ENCODE measurements at regions not wholly inside any gene's neighbourhood (a gene's known extent, or its start where the extent isn't known, plus 50 kb on each side); places are given as distances from the start of the nearest gene placed in this dataset.

- no peak for DNase-seq (ENCODE audit: unreplicated experiment)
- Mint-ChIP-seq H3K4me3 (ENCODE audit: unreplicated experiment) (no peak overlapping the region), H3K27ac (ENCODE audit: low read depth, unreplicated experiment) (no peak overlapping the region), H3K27me3 (ENCODE audit: insufficient read depth, unreplicated experiment) (no peaks in the 10 kb centered on the region), H3K4me1 (ENCODE audit: insufficient read depth, unreplicated experiment) (peaks cover 21% of the 10 kb centered on the region), H3K9me3 (ENCODE audit: unreplicated experiment) (peaks cover 11% of the 10 kb centered on the region), H3K36me3 (ENCODE audit: insufficient read depth, unreplicated experiment) (no peaks in the 10 kb centered on the region)
- ChIA-PET CTCF (no interaction called here), POLR2A (no interaction called here)
- intact Hi-C loops (cut with micrococcal nuclease): no loop called here
- BruUV-seq (replicated peaks): no TSS peak
- no peak for TF ChIP-seq CTCF (IDR thresholded peaks at IDR 0.05; ENCODE audit: unreplicated experiment)
These were observed 725.3 kb upstream of the NCAM2 start for GRCh38 chr21:20272791-20273362.

GRCh38 chr21:20276377-20276776 is 721.8 kb upstream of the NCAM2 start:
- POLR2A ChIA-PET: interaction anchor here (0.6 kb wide), 1 partner anchor 799 kb away, joined by 4 read pairs; no protein-coding TSS in a partner anchor
- no peak for DNase-seq (ENCODE audit: unreplicated experiment)
- intact Hi-C loops (cut with micrococcal nuclease): no loop called here
- BruUV-seq (replicated peaks): no TSS peak
- no peak for TF ChIP-seq CTCF (IDR thresholded peaks at IDR 0.05; ENCODE audit: unreplicated experiment)
- Mint-ChIP-seq H3K27me3 (ENCODE audit: insufficient read depth, unreplicated experiment) (no peaks in the 10 kb centered on the region), H3K9me3 (ENCODE audit: unreplicated experiment) (peaks cover 11% of the 10 kb centered on the region), H3K36me3 (ENCODE audit: insufficient read depth, unreplicated experiment) (no peaks in the 10 kb centered on the region), H3K27ac (ENCODE audit: low read depth, unreplicated experiment) (no peak overlapping the region), H3K4me1 (ENCODE audit: insufficient read depth, unreplicated experiment) (peaks cover 14% of the 10 kb centered on the region), H3K4me3 (ENCODE audit: unreplicated experiment) (no peak overlapping the region)
- CTCF ChIA-PET: no interaction called here

GRCh38 chr21:20276954-20277353 is 721.3 kb upstream of the NCAM2 start:
- no peak overlapping the region for H3K27ac Mint-ChIP-seq (ENCODE audit: low read depth, unreplicated experiment)
- intact Hi-C loops (cut with micrococcal nuclease): no loop called here
- H3K36me3 Mint-ChIP-seq (ENCODE audit: insufficient read depth, unreplicated experiment): no peaks in the 10 kb centered on the region
- no peak for TF ChIP-seq CTCF (IDR thresholded peaks at IDR 0.05; ENCODE audit: unreplicated experiment)
- DNase-seq (ENCODE audit: unreplicated experiment): no peak
- H3K4me3 Mint-ChIP-seq (ENCODE audit: unreplicated experiment): no peak overlapping the region
- H3K9me3 Mint-ChIP-seq (ENCODE audit: unreplicated experiment): peaks cover 11% of the 10 kb centered on the region
- POLR2A ChIA-PET: no interaction called here
- H3K4me1 Mint-ChIP-seq (ENCODE audit: insufficient read depth, unreplicated experiment): peaks cover 14% of the 10 kb centered on the region
- CTCF ChIA-PET: no interaction called here
- BruUV-seq (replicated peaks): no TSS peak
- H3K27me3 Mint-ChIP-seq (ENCODE audit: insufficient read depth, unreplicated experiment): no peaks in the 10 kb centered on the region

GRCh38 chr21:20283836-20284235 is 714.4 kb upstream of the NCAM2 start:
- no peaks in the 10 kb centered on the region for H3K36me3 Mint-ChIP-seq (ENCODE audit: insufficient read depth, unreplicated experiment)
- no peak for DNase-seq (ENCODE audit: unreplicated experiment)
- POLR2A ChIA-PET: no interaction called here
- H3K9me3 Mint-ChIP-seq (ENCODE audit: unreplicated experiment): no peaks in the 10 kb centered on the region
- intact Hi-C loops (cut with micrococcal nuclease): no loop called here
- CTCF ChIA-PET: interaction anchor here (0.6 kb wide), 1 partner anchor 31 kb away, joined by 3 read pairs; no protein-coding TSS in a partner anchor
- H3K4me1 Mint-ChIP-seq (ENCODE audit: insufficient read depth, unreplicated experiment): peaks cover 5% of the 10 kb centered on the region
- no peak overlapping the region for H3K4me3 Mint-ChIP-seq (ENCODE audit: unreplicated experiment)
- no peak overlapping the region for H3K27ac Mint-ChIP-seq (ENCODE audit: low read depth, unreplicated experiment)
- BruUV-seq (replicated peaks): no TSS peak
- H3K27me3 Mint-ChIP-seq (ENCODE audit: insufficient read depth, unreplicated experiment): no peaks in the 10 kb centered on the region
- TF ChIP-seq CTCF (IDR thresholded peaks at IDR 0.05; ENCODE audit: unreplicated experiment): no peak
